ENCODE measurements at regions not wholly inside any gene's neighbourhood (a gene's known extent, or its start where the extent isn't known, plus 50 kb on each side); places are given as distances from the start of the nearest gene placed in this dataset.

DNA sequence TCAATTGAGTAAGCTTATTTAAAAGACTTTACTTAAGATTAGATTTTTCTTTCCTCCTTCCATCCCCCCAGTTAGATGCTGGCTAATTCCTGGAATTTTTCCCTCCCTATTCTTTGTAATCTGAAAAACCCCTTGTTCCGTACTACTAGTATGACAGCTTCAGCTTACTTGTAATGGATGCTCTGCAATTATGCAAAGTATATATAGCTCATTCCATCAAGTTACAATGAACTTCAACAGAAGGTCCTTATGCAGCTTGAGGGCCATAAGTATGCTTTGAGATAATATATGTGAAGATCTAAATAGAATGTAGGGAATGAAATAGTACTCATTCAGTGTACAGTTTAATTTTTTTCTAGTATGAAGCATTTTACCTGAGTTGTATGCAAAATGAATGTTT is 398.3 kb upstream of the NAALADL2 start:
- WGBS (ENCODE audit: insufficient coverage) = no CpG with 5 or more reads among the region's 1 CpG
- Mint-ChIP-seq H3K9me3 (peaks cover 0 to 8% (median 6%) of the 10 kb centered on the region in 7 donors), H3K4me3 (no peak overlapping the region), H3K27me3 (ENCODE audit: low read depth in 3 of 3) (no peaks in the 10 kb centered on the region), H3K4me1 (no peaks in the 10 kb centered on the region), H3K36me3 (no peaks in the 10 kb centered on the region), H3K27ac (no peak overlapping the region)
- Histone ChIP-seq H3K9me3 (replicated peaks in 1 of 2; ENCODE audit: control insufficient read depth in 1 of 2, insufficient read depth in 1 of 2, low read length in 2 of 2) (no peaks in the 10 kb centered on the region), H3K36me3 (replicated peaks in 1 of 2; ENCODE audit: control insufficient read depth in 1 of 2, insufficient read depth in 2 of 2, low read length in 2 of 2) (no peaks in the 10 kb centered on the region), H4K20me1 (ENCODE audit: insufficient read depth, low read length) (no peaks in the 10 kb centered on the region), H3K9ac (ENCODE audit: insufficient read depth, low read length, poor library complexity, severe bottlenecking) (no peak overlapping the region), H3K4me2 (replicated peaks; ENCODE audit: extremely low read depth, low read length, poor library complexity, severe bottlenecking) (no peak overlapping the region), H3K27me3 (ENCODE audit: control insufficient read depth in 2 of 2, insufficient read depth in 2 of 2, low read length in 2 of 2) (no peaks in the 10 kb centered on the region), H3K4me3 (replicated peaks in 1 of 3; ENCODE audit: low read depth in 2 of 3, low read length in 3 of 3) (no peak overlapping the region), H3K79me2 (ENCODE audit: insufficient read depth, low read length) (no peaks in the 10 kb centered on the region), H2AFZ (ENCODE audit: insufficient read depth, low read depth, low read length, poor library complexity, severe bottlenecking) (no peak overlapping the region), H3K27ac (ENCODE audit: low read depth in 1 of 2, low read length in 2 of 2) (no peak overlapping the region), H3K4me1 (ENCODE audit: control insufficient read depth in 1 of 2, insufficient read depth in 2 of 2, low read length in 2 of 2) (no peaks in the 10 kb centered on the region)
- intact Hi-C loops (cut with micrococcal nuclease) = no loop called here
- no peak for DNase-seq
- TF ChIP-seq, protein P1, sequence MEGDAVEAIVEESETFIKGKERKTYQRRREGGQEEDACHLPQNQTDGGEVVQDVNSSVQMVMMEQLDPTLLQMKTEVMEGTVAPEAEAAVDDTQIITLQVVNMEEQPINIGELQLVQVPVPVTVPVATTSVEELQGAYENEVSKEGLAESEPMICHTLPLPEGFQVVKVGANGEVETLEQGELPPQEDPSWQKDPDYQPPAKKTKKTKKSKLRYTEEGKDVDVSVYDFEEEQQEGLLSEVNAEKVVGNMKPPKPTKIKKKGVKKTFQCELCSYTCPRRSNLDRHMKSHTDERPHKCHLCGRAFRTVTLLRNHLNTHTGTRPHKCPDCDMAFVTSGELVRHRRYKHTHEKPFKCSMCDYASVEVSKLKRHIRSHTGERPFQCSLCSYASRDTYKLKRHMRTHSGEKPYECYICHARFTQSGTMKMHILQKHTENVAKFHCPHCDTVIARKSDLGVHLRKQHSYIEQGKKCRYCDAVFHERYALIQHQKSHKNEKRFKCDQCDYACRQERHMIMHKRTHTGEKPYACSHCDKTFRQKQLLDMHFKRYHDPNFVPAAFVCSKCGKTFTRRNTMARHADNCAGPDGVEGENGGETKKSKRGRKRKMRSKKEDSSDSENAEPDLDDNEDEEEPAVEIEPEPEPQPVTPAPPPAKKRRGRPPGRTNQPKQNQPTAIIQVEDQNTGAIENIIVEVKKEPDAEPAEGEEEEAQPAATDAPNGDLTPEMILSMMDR (IDR thresholded peaks at IDR 0.05) = no peak

DNA sequence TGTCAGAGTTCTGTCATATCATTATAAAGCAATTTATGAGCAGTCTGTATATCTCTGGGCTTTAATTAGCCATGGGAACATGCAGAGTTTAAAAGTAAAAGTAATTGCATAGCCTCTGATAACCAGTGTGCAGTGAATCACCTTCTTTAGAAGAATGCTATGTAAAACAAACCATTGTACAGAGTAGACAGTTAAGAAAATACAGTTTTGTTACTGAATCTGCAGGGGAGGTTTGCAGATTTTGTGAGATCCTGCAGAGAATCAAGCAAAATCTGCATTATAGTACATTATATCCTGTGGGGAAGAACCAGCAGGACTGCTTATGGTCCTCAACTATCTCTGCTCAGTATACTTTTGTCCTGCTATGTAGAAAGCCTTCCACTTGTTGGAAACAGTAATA is 396.2 kb upstream of the NAALADL2 start:
- Histone ChIP-seq H3K9ac (ENCODE audit: insufficient read depth, low read length, poor library complexity, severe bottlenecking) (no peak overlapping the region), H3K36me3 (replicated peaks in 1 of 2; ENCODE audit: control insufficient read depth in 1 of 2, insufficient read depth in 2 of 2, low read length in 2 of 2) (no peaks in the 10 kb centered on the region), H3K9me3 (replicated peaks in 1 of 2; ENCODE audit: control insufficient read depth in 1 of 2, insufficient read depth in 1 of 2, low read length in 2 of 2) (no peaks in the 10 kb centered on the region), H3K27ac (ENCODE audit: low read depth in 1 of 2, low read length in 2 of 2) (no peak overlapping the region), H3K79me2 (ENCODE audit: insufficient read depth, low read length) (no peaks in the 10 kb centered on the region), H3K4me3 (replicated peaks in 1 of 3; ENCODE audit: low read depth in 2 of 3, low read length in 3 of 3) (no peak overlapping the region), H4K20me1 (ENCODE audit: insufficient read depth, low read length) (no peaks in the 10 kb centered on the region), H3K4me2 (replicated peaks; ENCODE audit: extremely low read depth, low read length, poor library complexity, severe bottlenecking) (no peak overlapping the region), H2AFZ (ENCODE audit: insufficient read depth, low read depth, low read length, poor library complexity, severe bottlenecking) (no peak overlapping the region), H3K27me3 (ENCODE audit: control insufficient read depth in 2 of 2, insufficient read depth in 2 of 2, low read length in 2 of 2) (no peaks in the 10 kb centered on the region), H3K4me1 (ENCODE audit: control insufficient read depth in 1 of 2, insufficient read depth in 2 of 2, low read length in 2 of 2) (no peaks in the 10 kb centered on the region)
- Mint-ChIP-seq H3K4me3 (no peak overlapping the region), H3K36me3 (no peaks in the 10 kb centered on the region), H3K27ac (no peak overlapping the region), H3K9me3 (peaks cover 0 to 7% (median 0%) of the 10 kb centered on the region in 7 donors), H3K4me1 (no peaks in the 10 kb centered on the region), H3K27me3 (ENCODE audit: low read depth in 3 of 3) (no peaks in the 10 kb centered on the region)
- intact Hi-C loops (cut with micrococcal nuclease) = no loop called here
- TF ChIP-seq, protein P1 (IDR thresholded peaks at IDR 0.05) = no peak
- no peak for DNase-seq
